Brain microvascular endothelial cell (primary cell): ENCODE measurements at regions not wholly inside any gene's neighbourhood (a gene's known extent, or its start where the extent isn't known, plus 50 kb on each side); places are given as distances from the start of the nearest gene placed in this dataset.
"Not testable (repeated sequence)": the region's sequence is repeated elsewhere in the genome, so short reads cannot be mapped to it uniquely, and the experiment has no call there.

ENCODE experiments used
- DNase-seq: peaks from one replicate; pipeline ENCODE4 v3.0.0-alpha.2; 2020
- H3K27ac ChIP-seq: fragments of 250-450 bp; sonication (Bioruptor Pico); 2 replicates; pipeline ENCODE4 v1.5.1; 2020; ENCODE audit warnings: mild to moderate bottlenecking, moderate library complexity
- H3K27me3 ChIP-seq: fragments of 250-450 bp; sonication (Bioruptor Pico); replicated peaks from 2 replicates; pipeline ENCODE4 v1.5.1; 2020; ENCODE audit warnings: mild to moderate bottlenecking
- H3K36me3 ChIP-seq: fragments of 250-450 bp; sonication (Bioruptor Pico); replicated peaks from 2 replicates; pipeline ENCODE4 v1.5.1; 2020; ENCODE audit warnings: mild to moderate bottlenecking
- H3K4me3 ChIP-seq: 2 replicates; pipeline ENCODE4 v1.5.1; 2011; ENCODE audit warnings: low read depth, mild to moderate bottlenecking, control low read depth, low read length, moderate library complexity
- in situ Hi-C: cut with HindIII; loops from 2 replicates; pipeline ENCODE4 v1.10.0; 2017; ENCODE audit warnings: low sequenced_read_pairs, low pct_ligation_motif_present
- TF ChIP-seq, protein P1 (sequence below): IDR thresholded peaks from 2 replicates; pipeline ENCODE4 v1.5.1; 2011; ENCODE audit warnings: low read depth, mild to moderate bottlenecking, moderate library complexity, low read length, control low read depth, inconsistent platforms; ENCODE audit errors: missing control alignments

DNA sequence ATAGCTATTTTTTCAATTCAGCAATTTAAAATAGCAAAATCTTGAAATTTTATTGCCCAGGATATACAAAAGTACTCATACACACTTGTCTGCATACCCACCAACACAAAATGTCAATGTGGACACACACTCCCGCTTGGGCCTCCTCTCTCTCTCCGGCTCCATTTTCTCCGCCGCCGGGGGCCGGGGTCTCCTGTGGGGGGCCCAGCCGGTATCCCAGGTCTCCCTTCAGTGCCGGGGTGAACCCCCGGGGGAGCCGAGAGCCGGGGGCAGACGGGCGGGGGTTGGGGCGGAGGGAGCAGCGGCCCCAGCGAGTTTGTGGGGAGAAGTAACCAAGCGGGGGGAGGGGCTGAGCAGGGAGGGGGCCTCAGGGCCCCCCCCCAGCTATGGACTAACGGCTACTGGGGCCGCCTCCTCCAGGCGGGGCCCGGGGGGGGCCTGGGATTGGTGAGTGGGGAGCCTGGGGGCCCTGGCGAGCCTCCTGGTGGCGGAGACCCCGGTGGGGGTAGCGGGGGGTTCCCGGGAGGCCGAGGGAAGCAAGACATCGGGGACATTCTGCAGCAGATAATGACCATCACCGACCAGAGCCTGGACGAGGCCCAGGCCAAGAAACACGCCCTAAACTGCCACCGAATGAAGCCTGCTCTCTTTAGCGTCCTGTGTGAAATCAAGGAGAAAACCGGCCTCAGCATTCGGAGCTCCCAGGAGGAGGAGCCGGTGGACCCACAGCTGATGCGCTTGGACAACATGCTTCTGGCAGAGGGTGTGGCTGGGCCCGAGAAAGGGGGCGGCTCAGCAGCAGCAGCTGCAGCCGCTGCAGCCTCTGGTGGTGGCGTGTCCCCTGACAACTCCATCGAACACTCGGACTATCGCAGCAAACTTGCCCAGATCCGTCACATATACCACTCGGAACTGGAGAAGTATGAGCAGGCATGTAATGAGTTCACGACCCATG lies 56.6 kb downstream of the CHST2 start:
- DNase-seq, H3K27me3 ChIP-seq, H3K4me3 ChIP-seq, in situ Hi-C loops, H3K36me3 ChIP-seq, H3K27ac ChIP-seq: not testable (repeated sequence)

DNA sequence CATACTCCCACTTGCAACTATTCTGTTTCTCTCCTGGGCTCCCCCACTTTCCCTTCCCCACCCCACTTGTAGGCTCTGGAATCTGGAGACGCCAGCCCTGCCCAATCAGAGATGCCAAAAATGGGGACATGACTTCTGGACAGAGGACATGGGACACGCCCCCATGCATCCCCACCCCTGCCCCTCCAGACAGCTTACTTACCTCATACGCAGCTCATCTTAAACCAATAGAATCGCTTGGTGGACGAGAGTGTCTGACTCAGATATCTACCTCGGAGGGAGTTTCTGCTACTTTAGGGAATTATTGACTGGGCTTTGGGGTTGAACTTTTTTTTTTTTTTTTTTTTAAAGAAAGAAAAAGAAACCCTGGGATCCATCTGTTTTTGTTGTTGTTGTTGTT lies 58.4 kb downstream of the CHST2 start:
- in situ Hi-C loops, H3K27me3 ChIP-seq, DNase-seq, H3K27ac ChIP-seq, H3K36me3 ChIP-seq, H3K4me3 ChIP-seq: not testable (repeated sequence)

DNA sequence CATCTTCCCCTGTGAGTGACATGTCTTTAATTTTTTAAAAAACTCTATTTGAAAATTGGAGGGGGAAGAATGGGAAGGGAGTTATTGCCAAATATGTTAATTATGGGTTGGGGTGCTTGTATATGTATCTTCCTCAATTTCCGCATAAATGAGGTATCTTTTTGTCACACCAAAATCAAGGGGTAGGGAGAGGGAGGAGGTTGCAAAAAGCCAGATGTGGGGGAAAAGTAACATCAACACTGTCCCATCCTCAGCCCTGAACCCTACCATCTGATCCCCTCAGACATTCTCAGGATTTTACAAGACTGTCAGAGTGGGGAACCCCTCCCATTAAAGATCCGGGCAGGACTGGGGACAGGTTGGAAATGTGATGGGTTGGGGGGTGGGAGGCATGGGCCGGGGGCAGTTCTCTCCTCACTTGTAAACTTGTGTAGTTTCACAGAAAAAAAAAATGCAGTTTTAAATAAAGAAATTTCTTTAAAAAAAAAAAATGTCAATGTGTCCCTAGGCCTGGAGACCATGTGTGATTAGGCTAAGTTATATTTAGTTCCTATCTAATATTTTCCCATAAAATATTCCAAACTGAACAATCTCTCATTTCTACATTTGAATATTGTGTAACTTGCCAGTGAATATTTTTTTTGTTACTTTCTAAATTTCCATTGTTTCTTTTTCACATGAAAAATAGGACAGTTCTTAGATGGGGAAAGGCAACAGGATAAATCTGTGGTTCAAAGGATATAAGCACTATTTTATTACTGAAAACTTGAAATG lies 59.4 kb downstream of the CHST2 start:
- DNase-seq, H3K27ac ChIP-seq, H3K36me3 ChIP-seq, in situ Hi-C loops, H3K4me3 ChIP-seq, H3K27me3 ChIP-seq: not testable (repeated sequence)

DNA sequence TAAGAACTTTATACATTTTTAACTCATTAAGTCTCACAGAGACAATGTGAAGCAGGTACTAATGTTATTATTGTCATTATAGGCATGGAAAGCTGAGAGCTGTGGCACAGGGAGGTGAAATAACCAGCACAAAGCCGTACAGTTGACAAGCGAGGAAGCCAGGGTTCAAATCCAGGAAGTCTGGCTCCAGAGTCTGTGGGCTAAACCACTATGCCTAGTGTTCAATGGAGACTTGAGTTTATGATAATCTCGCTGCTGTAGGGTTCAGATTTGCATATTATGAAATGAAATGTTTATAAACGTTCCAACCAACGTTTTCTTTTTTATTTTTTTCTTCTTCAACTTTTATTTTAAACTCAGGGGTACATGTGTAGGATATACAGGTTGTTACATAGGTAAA lies 60.0 kb downstream of the CHST2 start:
- no peak overlapping the region for H3K27ac ChIP-seq
- in situ Hi-C loops = no loop called here
- H3K36me3 ChIP-seq = no peaks in the 10 kb centered on the region
- TF ChIP-seq, protein P1, sequence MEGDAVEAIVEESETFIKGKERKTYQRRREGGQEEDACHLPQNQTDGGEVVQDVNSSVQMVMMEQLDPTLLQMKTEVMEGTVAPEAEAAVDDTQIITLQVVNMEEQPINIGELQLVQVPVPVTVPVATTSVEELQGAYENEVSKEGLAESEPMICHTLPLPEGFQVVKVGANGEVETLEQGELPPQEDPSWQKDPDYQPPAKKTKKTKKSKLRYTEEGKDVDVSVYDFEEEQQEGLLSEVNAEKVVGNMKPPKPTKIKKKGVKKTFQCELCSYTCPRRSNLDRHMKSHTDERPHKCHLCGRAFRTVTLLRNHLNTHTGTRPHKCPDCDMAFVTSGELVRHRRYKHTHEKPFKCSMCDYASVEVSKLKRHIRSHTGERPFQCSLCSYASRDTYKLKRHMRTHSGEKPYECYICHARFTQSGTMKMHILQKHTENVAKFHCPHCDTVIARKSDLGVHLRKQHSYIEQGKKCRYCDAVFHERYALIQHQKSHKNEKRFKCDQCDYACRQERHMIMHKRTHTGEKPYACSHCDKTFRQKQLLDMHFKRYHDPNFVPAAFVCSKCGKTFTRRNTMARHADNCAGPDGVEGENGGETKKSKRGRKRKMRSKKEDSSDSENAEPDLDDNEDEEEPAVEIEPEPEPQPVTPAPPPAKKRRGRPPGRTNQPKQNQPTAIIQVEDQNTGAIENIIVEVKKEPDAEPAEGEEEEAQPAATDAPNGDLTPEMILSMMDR = no peak
- DNase-seq = no peak
- H3K27me3 ChIP-seq = no peaks in the 10 kb centered on the region
- no peak overlapping the region for H3K4me3 ChIP-seq

DNA sequence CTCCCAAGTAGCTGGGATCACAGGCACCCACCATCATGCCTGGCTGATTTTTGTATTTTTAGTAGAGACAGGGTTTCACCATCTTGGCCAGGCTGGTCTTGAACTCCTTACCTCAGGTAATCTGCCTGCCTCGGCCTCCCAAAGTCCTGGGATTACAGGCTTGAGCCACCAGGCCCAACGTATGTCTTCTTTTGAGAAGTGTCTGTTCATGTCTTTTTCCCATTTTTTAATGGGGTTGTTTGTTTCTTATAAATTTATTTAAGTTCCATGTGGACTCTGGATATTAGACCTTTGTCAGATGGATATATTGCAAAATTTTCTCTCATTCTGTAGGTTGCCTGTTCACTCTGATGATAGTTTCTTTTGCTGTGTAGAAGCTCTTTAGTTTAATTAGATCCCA lies 61.3 kb downstream of the CHST2 start:
- H3K36me3 ChIP-seq, H3K27ac ChIP-seq, in situ Hi-C loops, H3K27me3 ChIP-seq, H3K4me3 ChIP-seq, DNase-seq: not testable (repeated sequence)

DNA sequence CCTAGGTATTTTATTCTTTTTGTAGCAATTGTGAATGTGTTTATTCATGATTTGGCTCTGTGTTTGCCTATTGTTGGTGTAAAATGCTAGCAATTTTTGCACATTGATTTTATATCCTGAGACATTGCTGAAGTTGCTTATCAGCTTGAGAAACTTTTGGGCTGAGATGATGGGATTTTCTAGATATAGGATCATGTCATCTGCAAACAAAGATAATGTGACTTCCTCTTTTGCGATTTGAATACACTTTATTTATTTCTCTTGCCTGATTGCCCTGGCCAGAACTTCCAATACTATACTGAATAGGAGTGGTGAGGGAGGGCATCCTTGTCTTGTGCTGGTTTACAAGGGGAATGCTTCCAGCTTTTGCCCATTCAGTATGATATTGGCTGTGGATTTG lies 62.4 kb downstream of the CHST2 start:
- H3K27ac ChIP-seq, H3K36me3 ChIP-seq, H3K4me3 ChIP-seq, H3K27me3 ChIP-seq, DNase-seq, in situ Hi-C loops: not testable (repeated sequence)

DNA sequence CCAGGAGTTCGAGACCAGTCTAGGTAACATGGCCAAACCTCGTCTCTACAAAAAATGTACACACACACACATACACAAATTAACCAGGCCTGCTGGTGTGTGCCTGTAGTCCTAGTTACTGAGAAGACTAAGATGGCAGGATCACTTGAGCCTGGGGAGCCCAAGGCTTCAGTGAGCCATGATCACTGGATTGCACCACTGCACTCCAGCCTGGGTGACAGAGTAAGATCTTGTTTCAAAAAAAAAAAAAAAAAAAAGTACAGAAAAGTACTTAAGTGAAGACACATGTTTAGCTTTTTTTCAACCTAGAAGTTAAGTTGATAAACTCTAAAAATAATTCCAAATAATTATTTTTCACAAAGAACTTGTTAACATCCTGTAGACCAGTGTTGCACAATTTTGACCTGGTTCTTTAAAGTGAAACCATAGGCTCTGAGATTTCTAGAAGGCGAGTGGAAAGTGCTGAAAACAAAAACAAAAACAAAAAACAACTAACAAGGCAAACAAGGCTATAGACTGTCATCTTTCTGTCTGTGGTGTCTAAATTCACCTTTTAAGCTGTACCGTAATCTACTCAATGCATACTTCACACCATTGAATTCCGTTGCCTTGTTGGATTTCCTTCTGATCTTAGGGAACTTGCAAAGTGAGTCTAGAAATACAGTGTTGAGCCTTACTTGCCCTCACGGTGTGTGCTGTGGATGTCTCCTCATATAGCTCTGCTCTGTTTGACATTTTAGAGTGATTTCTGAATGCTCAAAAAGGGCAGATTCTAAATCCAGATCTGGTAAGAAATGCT lies 63.5 kb downstream of the CHST2 start:
- DNase-seq = no peak
- in situ Hi-C loops = no loop called here
- TF ChIP-seq, protein P1 = no peak
- H3K4me3 ChIP-seq = no peak overlapping the region
- H3K36me3 ChIP-seq = no peaks in the 10 kb centered on the region
- H3K27ac ChIP-seq = no peak overlapping the region
- H3K27me3 ChIP-seq = no peaks in the 10 kb centered on the region

DNA sequence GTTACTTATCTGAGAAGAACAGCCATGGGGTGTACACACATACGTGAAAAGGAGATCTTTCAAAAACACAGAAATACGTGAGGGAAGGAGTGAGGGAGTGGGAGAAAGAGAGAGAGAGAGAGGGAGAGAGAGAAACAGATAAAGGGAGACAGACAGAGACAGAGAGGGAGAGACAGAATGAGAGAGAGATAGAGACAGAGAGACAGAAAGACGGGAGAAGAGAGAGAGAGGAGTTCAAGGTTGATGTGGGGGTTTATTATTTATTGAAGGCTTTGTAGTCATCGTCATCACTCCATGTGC lies 64.0 kb downstream of the CHST2 start:
- in situ Hi-C loops = no loop called here
- Histone ChIP-seq H3K4me3 (no peak overlapping the region), H3K27me3 (no peaks in the 10 kb centered on the region), H3K27ac (no peak overlapping the region), H3K36me3 (no peaks in the 10 kb centered on the region)
- TF ChIP-seq, protein P1 = no peak
- DNase-seq = no peak
